Neural crest cell (in vitro differentiated cells): ENCODE measurements at regions not wholly inside any gene's neighbourhood (a gene's known extent, or its start where the extent isn't known, plus 50 kb on each side); places are given as distances from the start of the nearest gene placed in this dataset.

Experiments used
- DNase-seq: peaks from one replicate; pipeline ENCODE4 v3.0.0; 2021; ENCODE audit warnings: low read depth, mixed read lengths, low spot score
- H3K27ac Mint-ChIP-seq: one replicate; pipeline ENCODE4 v1.8.0; 2021; ENCODE audit warnings: mild to moderate bottlenecking, mixed read lengths; ENCODE audit not compliant: unreplicated experiment
- H3K27me3 Mint-ChIP-seq: 2 replicates; pipeline ENCODE4 v1.8.0; 2021; ENCODE audit warnings: low read depth, mild to moderate bottlenecking, mixed read lengths
- H3K36me3 Mint-ChIP-seq: 2 replicates; pipeline ENCODE4 v1.8.0; 2021; ENCODE audit warnings: low read depth, mild to moderate bottlenecking, mixed read lengths
- H3K4me1 Mint-ChIP-seq: 2 replicates; pipeline ENCODE4 v1.8.0; 2021; ENCODE audit warnings: mixed read lengths
- H3K4me3 Mint-ChIP-seq: one replicate; pipeline ENCODE4 v1.8.0; 2021; ENCODE audit warnings: mild to moderate bottlenecking, mixed read lengths
- H3K9me3 Mint-ChIP-seq: 2 replicates; pipeline ENCODE4 v1.8.0; 2021; ENCODE audit warnings: mixed read lengths
- CTCF ChIP-seq: fragments of 200-600 bp; sonication (generic); conservative IDR thresholded peaks from 2 replicates; pipeline ENCODE4 v1.5.0; 2021; ENCODE audit warnings: antibody characterized with exemption, mild to moderate bottlenecking

GRCh38 chr11:134759855-134760254 lies 347.8 kb upstream of the B3GAT1 start:
- Mint-ChIP-seq H3K27ac (no peak overlapping the region), H3K27me3 (peaks cover under 1% of the 10 kb centered on the region), H3K36me3 (no peaks in the 10 kb centered on the region), H3K4me3 (no peak overlapping the region), H3K9me3 (no peaks in the 10 kb centered on the region), H3K4me1 (no peaks in the 10 kb centered on the region)
- no peak for DNase-seq
- no peak for TF ChIP-seq CTCF

- Mint-ChIP-seq H3K27me3 (no peaks in the 10 kb centered on the region), H3K27ac (no peak overlapping the region), H3K9me3 (no peaks in the 10 kb centered on the region), H3K36me3 (no peaks in the 10 kb centered on the region), H3K4me3 (no peak overlapping the region), H3K4me1 (no peaks in the 10 kb centered on the region)
- no peak for TF ChIP-seq CTCF
- no peak for DNase-seq
Measured at GRCh38 chr11:134759274-134759673, 347.2 kb upstream of the B3GAT1 start.

- DNase-seq, result no peak
- Mint-ChIP-seq H3K36me3 (no peaks in the 10 kb centered on the region), H3K4me1 (no peaks in the 10 kb centered on the region), H3K27me3 (no peaks in the 10 kb centered on the region), H3K27ac (no peak overlapping the region), H3K4me3 (no peak overlapping the region), H3K9me3 (no peaks in the 10 kb centered on the region)
- TF ChIP-seq CTCF, result no peak
Measured at GRCh38 chr11:134758342-134758931, 346.4 kb upstream of the B3GAT1 start.

DNA sequence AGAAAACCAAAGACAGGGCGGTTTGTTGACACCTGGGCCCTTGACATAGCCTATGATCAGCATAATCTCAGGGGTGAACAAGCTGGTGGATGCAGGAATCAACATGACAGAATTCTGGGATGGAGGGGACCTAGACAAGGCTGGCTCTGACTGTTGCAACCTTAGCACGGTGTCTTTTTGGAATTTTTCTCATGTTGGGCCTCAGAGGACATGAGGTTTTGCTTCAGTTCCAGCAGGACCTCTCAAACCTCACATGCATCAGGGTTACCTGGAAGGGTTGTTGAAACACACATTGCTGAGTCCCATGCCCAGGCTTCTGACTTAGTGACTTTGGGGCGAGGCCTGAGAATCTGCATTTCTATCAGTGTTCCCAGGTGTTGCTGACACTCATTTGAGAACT lies 345.6 kb upstream of the B3GAT1 start:
- no peaks in the 10 kb centered on the region for H3K36me3 Mint-ChIP-seq
- H3K27me3 Mint-ChIP-seq, result no peaks in the 10 kb centered on the region
- no peak for DNase-seq
- H3K9me3 Mint-ChIP-seq, result no peaks in the 10 kb centered on the region
- TF ChIP-seq CTCF, result no peak
- no peaks in the 10 kb centered on the region for H3K4me1 Mint-ChIP-seq
- H3K27ac Mint-ChIP-seq, result no peak overlapping the region
- H3K4me3 Mint-ChIP-seq, result no peak overlapping the region

DNA sequence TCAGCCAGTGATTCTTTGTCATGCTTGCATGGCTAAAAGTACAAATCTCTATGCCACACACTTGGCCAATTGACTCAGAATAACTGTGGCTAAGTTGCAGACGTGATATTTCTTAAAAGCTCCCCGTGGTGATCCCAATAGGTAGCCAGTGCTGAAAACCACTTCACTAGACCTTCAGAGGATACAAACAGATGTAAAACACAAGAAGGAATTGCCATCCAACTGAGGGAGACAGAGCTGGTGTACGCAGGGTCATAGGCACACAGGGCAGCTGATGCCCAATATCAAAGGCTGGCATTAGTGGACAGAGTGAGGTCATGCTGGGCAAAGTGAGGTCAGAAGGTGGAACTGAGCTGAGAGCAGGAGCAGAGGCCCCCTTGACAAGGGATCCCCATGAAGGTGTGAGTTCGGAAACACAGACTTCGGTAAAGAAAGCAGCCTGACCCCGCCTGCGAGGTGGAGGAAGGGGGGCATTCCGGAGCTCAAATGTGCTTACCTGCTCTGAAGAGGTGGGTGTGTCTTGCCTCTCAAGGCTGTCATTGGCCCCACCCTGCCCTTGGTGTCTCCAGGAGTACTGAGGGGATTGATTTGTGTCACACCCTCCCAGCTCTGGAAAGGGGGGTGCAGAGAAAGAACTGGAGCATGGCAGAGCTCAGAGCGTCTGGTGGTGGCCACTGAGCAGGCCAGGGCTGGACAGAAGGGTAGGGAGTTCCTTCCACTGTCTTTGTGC lies 344.9 kb upstream of the B3GAT1 start:
- no peak overlapping the region for H3K4me3 Mint-ChIP-seq
- H3K36me3 Mint-ChIP-seq, result no peaks in the 10 kb centered on the region
- no peak overlapping the region for H3K27ac Mint-ChIP-seq
- no peak for DNase-seq
- no peaks in the 10 kb centered on the region for H3K27me3 Mint-ChIP-seq
- no peaks in the 10 kb centered on the region for H3K4me1 Mint-ChIP-seq
- no peaks in the 10 kb centered on the region for H3K9me3 Mint-ChIP-seq
- TF ChIP-seq CTCF, result no peak
